ENCODE measurements at regions not wholly inside any gene's neighbourhood (a gene's known extent, or its start where the extent isn't known, plus 50 kb on each side); places are given as distances from the start of the nearest gene placed in this dataset.

- Histone ChIP-seq H3K9me2 (ENCODE audit: insufficient read depth) (no peaks in the 10 kb centered on the region), H3K4me1 (ENCODE audit: control insufficient read depth in 1 of 2, insufficient read depth in 2 of 2, low read length in 2 of 2) (no peaks in the 10 kb centered on the region), H3K79me2 (ENCODE audit: insufficient read depth, low read length) (no peaks in the 10 kb centered on the region), H3K27ac (ENCODE audit: low read depth, low read length) (no peak overlapping the region), H3K9ac (ENCODE audit: low read length) (no peak overlapping the region), H2AFZ (ENCODE audit: low read depth, low read length, poor library complexity, severe bottlenecking) (no peak overlapping the region), H3K27me3 (ENCODE audit: insufficient read depth, low read length) (no peaks in the 10 kb centered on the region), H4K20me1 (ENCODE audit: insufficient read depth) (no peaks in the 10 kb centered on the region), H3K9me3 (ENCODE audit: control insufficient read depth in 1 of 2, insufficient read depth in 1 of 2, low read depth in 1 of 2, low read length in 2 of 2) (no peaks in the 10 kb centered on the region), H3K36me3 (ENCODE audit: control insufficient read depth in 1 of 2, insufficient read depth in 2 of 2, low read length in 2 of 2) (no peaks in the 10 kb centered on the region), H3K4me2 (ENCODE audit: low read length) (no peak overlapping the region), H3K4me3 (replicated peaks in 1 of 2; ENCODE audit: low read depth in 1 of 2, low read length in 2 of 2) (no peak overlapping the region)
- intact Hi-C loops (cut with micrococcal nuclease): no loop called here
- CTCF ChIA-PET: no interaction called here
- no TSS peak for BruUV-seq (replicated peaks)
- ATAC-seq (no peak), DNase-seq (ENCODE audit: low read depth, low spot score) (no peak)
- RAD21 ChIA-PET (ENCODE audit: low non-redundant PET in 1 of 2, low total read pairs in 2 of 2, uncharacterized antibody in 2 of 2, unreplicated experiment in 2 of 2): no interaction called here
- POLR2A ChIA-PET: no interaction called here
- no peak for TF ChIP-seq EZH2phosphoT487 (IDR thresholded peaks at IDR 0.05; ENCODE audit: borderline replicate concordance)
These were observed 56.0 kb upstream of the PLSCR4 start for GRCh38 chr3:146306656-146307455.

GRCh38 chr3:146305808-146306423, 55.0 kb upstream of the PLSCR4 start:
- ChIA-PET RAD21 (ENCODE audit: low non-redundant PET in 1 of 2, low total read pairs in 2 of 2, uncharacterized antibody in 2 of 2, unreplicated experiment in 2 of 2) (no interaction called here), CTCF (no interaction called here), POLR2A (no interaction called here)
- H4K20me1 ChIP-seq (ENCODE audit: insufficient read depth): no peaks in the 10 kb centered on the region
- H3K27me3 ChIP-seq (ENCODE audit: insufficient read depth, low read length): no peaks in the 10 kb centered on the region
- ATAC-seq (no peak), DNase-seq (ENCODE audit: low read depth, low spot score) (no peak)
- no peaks in the 10 kb centered on the region for H3K9me3 ChIP-seq (ENCODE audit: control insufficient read depth in 1 of 2, insufficient read depth in 1 of 2, low read depth in 1 of 2, low read length in 2 of 2)
- no peak overlapping the region for H3K4me3 ChIP-seq (replicated peaks in 1 of 2; ENCODE audit: low read depth in 1 of 2, low read length in 2 of 2)
- no peak overlapping the region for H3K27ac ChIP-seq (ENCODE audit: low read depth, low read length)
- H3K36me3 ChIP-seq (ENCODE audit: control insufficient read depth in 1 of 2, insufficient read depth in 2 of 2, low read length in 2 of 2): no peaks in the 10 kb centered on the region
- no peak overlapping the region for H3K9ac ChIP-seq (ENCODE audit: low read length)
- H3K4me2 ChIP-seq (ENCODE audit: low read length): no peak overlapping the region
- no TSS peak for BruUV-seq (replicated peaks)
- no peaks in the 10 kb centered on the region for H3K79me2 ChIP-seq (ENCODE audit: insufficient read depth, low read length)
- intact Hi-C loops (cut with micrococcal nuclease): no loop called here
- no peaks in the 10 kb centered on the region for H3K4me1 ChIP-seq (ENCODE audit: control insufficient read depth in 1 of 2, insufficient read depth in 2 of 2, low read length in 2 of 2)
- H2AFZ ChIP-seq (ENCODE audit: low read depth, low read length, poor library complexity, severe bottlenecking): no peak overlapping the region
- H3K9me2 ChIP-seq (ENCODE audit: insufficient read depth): no peaks in the 10 kb centered on the region
- TF ChIP-seq SP1 (IDR thresholded peaks at IDR 0.05; ENCODE audit: low read depth) (no peak), POLR2AphosphoS5 (IDR thresholded peaks at IDR 0.05; ENCODE audit: low read depth, low read length) (no peak), EZH2 (IDR thresholded peaks at IDR 0.05) (no peak), REST (IDR thresholded peaks at IDR 0.05; ENCODE audit: low read depth) (no peak), RAD21 (IDR thresholded peaks at IDR 0.05; ENCODE audit: low read depth) (no peak), ATF3 (IDR thresholded peaks at IDR 0.05) (no peak), ELF1 (IDR thresholded peaks at IDR 0.05; ENCODE audit: borderline replicate concordance, low read depth) (no peak), ZFX (IDR thresholded peaks at IDR 0.05) (no peak), SRF (IDR thresholded peaks at IDR 0.05; ENCODE audit: low read depth) (no peak), EZH2phosphoT487 (IDR thresholded peaks at IDR 0.05; ENCODE audit: borderline replicate concordance) (no peak), MAX (IDR thresholded peaks at IDR 0.05) (no peak), CTCF (IDR thresholded peaks at IDR 0.05 in 2 of 3, conservative IDR thresholded peaks at IDR 0.05 in 1 of 3; ENCODE audit: borderline replicate concordance in 1 of 3, insufficient read depth in 1 of 3, low read depth in 2 of 3, low read length in 2 of 3) (no peak), TCF7L2 (IDR thresholded peaks at IDR 0.05; ENCODE audit: borderline replicate concordance, extremely low read depth, insufficient read depth, insufficient read length) (no peak), FOSL1 (IDR thresholded peaks at IDR 0.05; ENCODE audit: low read depth) (no peak)

Data from HCT116 (cell line).